Trophoblast cell (in vitro differentiated cells and primary cell): ENCODE measurements at regions not wholly inside any gene's neighbourhood (a gene's known extent, or its start where the extent isn't known, plus 50 kb on each side); places are given as distances from the start of the nearest gene placed in this dataset.

Experiments
- DNase-seq, 2 donors: peaks; one replicate each; pipeline ENCODE4 v3.0.0-alpha.2; 2016
- H2AFZ ChIP-seq: 2 replicates; pipeline ENCODE4 v1.6.1; 2013; ENCODE audit warnings: low read length, moderate library complexity, mild to moderate bottlenecking; ENCODE audit not compliant: insufficient read depth, poor library complexity
- H2AK5ac ChIP-seq: 2 replicates; pipeline ENCODE4 v1.6.1; 2013; ENCODE audit warnings: mild to moderate bottlenecking, low read length
- H2BK120ac ChIP-seq: 2 replicates; pipeline ENCODE4 v1.6.1; 2013; ENCODE audit warnings: low read length, mild to moderate bottlenecking, moderate library complexity; ENCODE audit not compliant: insufficient read depth, poor library complexity
- H2BK12ac ChIP-seq: 2 replicates; pipeline ENCODE4 v1.6.1; 2013; ENCODE audit warnings: mild to moderate bottlenecking, low read length, moderate library complexity
- H2BK5ac ChIP-seq: 2 replicates; pipeline ENCODE4 v1.6.1; 2013; ENCODE audit warnings: low read length, low read depth, moderate library complexity, mild to moderate bottlenecking; ENCODE audit not compliant: poor library complexity
- H3K14ac ChIP-seq: 2 replicates; pipeline ENCODE4 v1.6.1; 2013; ENCODE audit warnings: mild to moderate bottlenecking, low read length
- H3K18ac ChIP-seq: 2 replicates; pipeline ENCODE4 v1.6.1; 2013; ENCODE audit warnings: mild to moderate bottlenecking, low read length
- H3K23ac ChIP-seq: 2 replicates; pipeline ENCODE4 v1.6.1; 2013; ENCODE audit warnings: low read length
- H3K27ac ChIP-seq: 2 replicates; pipeline ENCODE4 v1.5.1; 2013; ENCODE audit warnings: low read depth, mild to moderate bottlenecking, inconsistent platforms, low read length, moderate library complexity
- H3K27me3 ChIP-seq: 2 replicates; pipeline ENCODE4 v1.6.1; 2013; ENCODE audit warnings: inconsistent platforms, mild to moderate bottlenecking, low read length, moderate library complexity; ENCODE audit not compliant: insufficient read depth
- H3K36me3 ChIP-seq, 2 experiments: 1 replicate in 1 of 2; 2 replicates in 1 of 2; pipeline ENCODE4 v1.6.1; 2013; ENCODE audit warnings: low read length in 2 of 2, mild to moderate bottlenecking in 2 of 2, moderate library complexity in 1 of 2; ENCODE audit not compliant: insufficient read depth in 2 of 2, control insufficient read depth in 1 of 2
- H3K4ac ChIP-seq: 2 replicates; pipeline ENCODE4 v1.6.1; 2013; ENCODE audit warnings: low read depth, mild to moderate bottlenecking, low read length, moderate library complexity
- H3K4me1 ChIP-seq, 2 experiments: 1 replicate in 1 of 2; 2 replicates in 1 of 2; pipeline ENCODE4 v1.6.1; 2013; ENCODE audit warnings: low read length in 2 of 2, mild to moderate bottlenecking in 2 of 2, moderate library complexity in 1 of 2; ENCODE audit not compliant: insufficient read depth in 2 of 2, control insufficient read depth in 1 of 2
- H3K4me2 ChIP-seq: 2 replicates; pipeline ENCODE4 v1.6.1; 2013; ENCODE audit warnings: inconsistent platforms, mild to moderate bottlenecking, low read length, moderate library complexity
- H3K4me3 ChIP-seq: 2 replicates; pipeline ENCODE4 v1.5.1; 2013; ENCODE audit warnings: mild to moderate bottlenecking, low read depth, low read length, inconsistent platforms
- H3K79me1 ChIP-seq: one replicate; pipeline ENCODE4 v1.6.1; 2013; ENCODE audit warnings: low read length
- H3K79me2 ChIP-seq: 2 replicates; pipeline ENCODE4 v1.6.1; 2013; ENCODE audit warnings: low read length, mild to moderate bottlenecking; ENCODE audit not compliant: control insufficient read depth, insufficient read depth, poor library complexity
- H3K9ac ChIP-seq: 2 replicates; pipeline ENCODE4 v1.6.1; 2013; ENCODE audit warnings: mild to moderate bottlenecking, low read length
- H3K9me3 ChIP-seq: 2 replicates; pipeline ENCODE4 v1.6.1; 2013; ENCODE audit warnings: low read depth, mild to moderate bottlenecking, control low read depth, inconsistent platforms, low read length; ENCODE audit not compliant: insufficient read depth
- H4K12ac ChIP-seq: 2 replicates; pipeline ENCODE4 v1.6.1; 2013; ENCODE audit warnings: low read depth, mild to moderate bottlenecking, low read length, moderate library complexity
- H4K8ac ChIP-seq: 2 replicates; pipeline ENCODE4 v1.6.1; 2013; ENCODE audit warnings: low read depth, mild to moderate bottlenecking, low read length, moderate library complexity
- H4K91ac ChIP-seq: one replicate; pipeline ENCODE4 v1.6.1; 2013; ENCODE audit warnings: low read depth, mild to moderate bottlenecking, low read length, moderate library complexity
- WGBS: extraction: QIAGEN DNeasy Blood & Tissue Kit; methylation state at CpG from one replicate; pipeline ENCODE4 v1.1.7; 2013; ENCODE audit warnings: missing lambda C conversion rate; ENCODE audit not compliant: insufficient read length, insufficient coverage; ENCODE audit errors: extremely low coverage; 5-methylcytosine and 5-hydroxymethylcytosine counted together

GRCh38 chrX:42535233-42535632, 242.7 kb downstream of the PPP1R2C start:
- no peak overlapping the region for H2BK5ac ChIP-seq
- no peak overlapping the region for H4K91ac ChIP-seq
- no peaks in the 10 kb centered on the region for H3K79me1 ChIP-seq
- no peak overlapping the region for H2BK120ac ChIP-seq
- H4K12ac ChIP-seq = no peak overlapping the region
- H3K18ac ChIP-seq = no peak overlapping the region
- H4K8ac ChIP-seq = no peak overlapping the region
- no peak overlapping the region for H3K23ac ChIP-seq
- no peak overlapping the region for H3K9ac ChIP-seq
- no peaks in the 10 kb centered on the region for H3K9me3 ChIP-seq
- no peaks in the 10 kb centered on the region for H3K36me3 ChIP-seq
- no peak overlapping the region for H3K4me2 ChIP-seq
- no peaks in the 10 kb centered on the region for H3K4me1 ChIP-seq
- no peak overlapping the region for H2BK12ac ChIP-seq
- no peak overlapping the region for H3K14ac ChIP-seq
- no peak overlapping the region for H3K27ac ChIP-seq
- H3K79me2 ChIP-seq = no peaks in the 10 kb centered on the region
- no peaks in the 10 kb centered on the region for H3K27me3 ChIP-seq
- DNase-seq = no peak
- no peak overlapping the region for H2AK5ac ChIP-seq
- H3K4ac ChIP-seq = no peak overlapping the region
- no peak overlapping the region for H2AFZ ChIP-seq
- no CpG with 5 or more reads among the region's 2 CpGs for WGBS
- H3K4me3 ChIP-seq = no peak overlapping the region

- no CpG with 5 or more reads among the region's 2 CpGs for WGBS
Observed at GRCh38 chrX:42533761-42534160, 244.2 kb downstream of the PPP1R2C start.

GRCh38 chrX:42531441-42531840, 246.5 kb downstream of the PPP1R2C start:
- Histone ChIP-seq H3K4me2 (no peak overlapping the region), H3K4ac (no peak overlapping the region), H3K23ac (no peak overlapping the region), H4K8ac (no peak overlapping the region), H2BK120ac (no peak overlapping the region), H3K9ac (no peak overlapping the region), H3K27ac (no peak overlapping the region), H3K4me1 (no peaks in the 10 kb centered on the region), H3K18ac (no peak overlapping the region), H3K36me3 (no peaks in the 10 kb centered on the region), H3K14ac (no peak overlapping the region), H3K79me1 (no peaks in the 10 kb centered on the region), H3K79me2 (no peaks in the 10 kb centered on the region), H2AFZ (no peak overlapping the region), H4K91ac (no peak overlapping the region), H3K9me3 (no peaks in the 10 kb centered on the region), H2BK12ac (no peak overlapping the region), H2BK5ac (no peak overlapping the region), H4K12ac (no peak overlapping the region), H2AK5ac (no peak overlapping the region), H3K27me3 (no peaks in the 10 kb centered on the region), H3K4me3 (no peak overlapping the region)
- WGBS = no CpG with 5 or more reads among the region's 2 CpGs
- DNase-seq = no peak

More at GRCh38 chrX:42533761-42534160, 244.2 kb downstream of the PPP1R2C start:
- no peak overlapping the region for H3K14ac ChIP-seq
- no peaks in the 10 kb centered on the region for H3K79me1 ChIP-seq
- no peaks in the 10 kb centered on the region for H3K27me3 ChIP-seq
- no peak overlapping the region for H3K4me2 ChIP-seq
- no peaks in the 10 kb centered on the region for H3K36me3 ChIP-seq
- H3K9ac ChIP-seq = no peak overlapping the region
- H4K12ac ChIP-seq = no peak overlapping the region
- H3K4me3 ChIP-seq = no peak overlapping the region
- H4K8ac ChIP-seq = no peak overlapping the region
- no peaks in the 10 kb centered on the region for H3K9me3 ChIP-seq
- H2BK120ac ChIP-seq = no peak overlapping the region
- H2BK12ac ChIP-seq = no peak overlapping the region
- H2AFZ ChIP-seq = no peak overlapping the region
- no peak for DNase-seq
- no peak overlapping the region for H2AK5ac ChIP-seq
- no peak overlapping the region for H3K27ac ChIP-seq
- no peak overlapping the region for H3K4ac ChIP-seq
- H3K23ac ChIP-seq = no peak overlapping the region
- H3K79me2 ChIP-seq = no peaks in the 10 kb centered on the region
- no peak overlapping the region for H2BK5ac ChIP-seq
- H3K18ac ChIP-seq = no peak overlapping the region
- H3K4me1 ChIP-seq = no peaks in the 10 kb centered on the region
- no peak overlapping the region for H4K91ac ChIP-seq

- no peak overlapping the region for H4K12ac ChIP-seq
- peak in 1 of 2 donors; percentile 8 for DNase-seq
- WGBS = no CpG with 5 or more reads among the region's 1 CpG
- no peak overlapping the region for H3K14ac ChIP-seq
- no peak overlapping the region for H3K4ac ChIP-seq
- no peak overlapping the region for H2BK5ac ChIP-seq
- no peak overlapping the region for H3K9ac ChIP-seq
- H4K91ac ChIP-seq = no peak overlapping the region
- no peak overlapping the region for H3K23ac ChIP-seq
- no peaks in the 10 kb centered on the region for H3K79me2 ChIP-seq
- H3K27ac ChIP-seq = no peak overlapping the region
- H2AFZ ChIP-seq = no peak overlapping the region
- no peaks in the 10 kb centered on the region for H3K79me1 ChIP-seq
- H2BK12ac ChIP-seq = no peak overlapping the region
- H3K9me3 ChIP-seq = no peaks in the 10 kb centered on the region
- no peak overlapping the region for H2BK120ac ChIP-seq
- no peak overlapping the region for H2AK5ac ChIP-seq
- H3K18ac ChIP-seq = no peak overlapping the region
- no peak overlapping the region for H4K8ac ChIP-seq
- no peak overlapping the region for H3K4me3 ChIP-seq
- H3K4me2 ChIP-seq = no peak overlapping the region
- no peaks in the 10 kb centered on the region for H3K4me1 ChIP-seq
- no peaks in the 10 kb centered on the region for H3K27me3 ChIP-seq
- no peaks in the 10 kb centered on the region for H3K36me3 ChIP-seq
Observed at GRCh38 chrX:42530027-42530426, 247.9 kb downstream of the PPP1R2C start.
